Ishikawa (cell line): ENCODE measurements at regions not wholly inside any gene's neighbourhood (a gene's known extent, or its start where the extent isn't known, plus 50 kb on each side); places are given as distances from the start of the nearest gene placed in this dataset.

Source experiments
- CEBPB ChIP-seq: IDR thresholded peaks from 2 replicates; pipeline ENCODE4 v1.6.1; 2012
- CREB1 ChIP-seq: IDR thresholded peaks from 2 replicates; pipeline ENCODE4 v1.6.1; 2012; ENCODE audit warnings: low read depth
- EGR1 ChIP-seq: IDR thresholded peaks from 2 replicates; pipeline ENCODE4 v1.6.1; 2012
- EP300 ChIP-seq: IDR thresholded peaks from 2 replicates; pipeline ENCODE4 v1.6.1; 2012; ENCODE audit warnings: borderline replicate concordance
- FOXM1 ChIP-seq: IDR thresholded peaks from 2 replicates; pipeline ENCODE4 v1.6.1; 2012; ENCODE audit warnings: low read depth, borderline replicate concordance
- MAX ChIP-seq: IDR thresholded peaks from 2 replicates; pipeline ENCODE4 v1.6.1; 2012
- NFIC ChIP-seq: IDR thresholded peaks from 2 replicates; pipeline ENCODE4 v1.6.1; 2012
- RAD21 ChIP-seq: IDR thresholded peaks from 2 replicates; pipeline ENCODE4 v1.6.1; 2012; ENCODE audit warnings: low read depth
- TAF1 ChIP-seq: IDR thresholded peaks from 2 replicates; pipeline ENCODE4 v1.6.1; 2012; ENCODE audit warnings: low read depth, mild to moderate bottlenecking
- TCF12 ChIP-seq: IDR thresholded peaks from 2 replicates; pipeline ENCODE4 v1.6.1; 2012; ENCODE audit warnings: low read depth
- TEAD4 ChIP-seq: IDR thresholded peaks from 2 replicates; pipeline ENCODE4 v1.6.1; 2012
- USF1 ChIP-seq: IDR thresholded peaks from 2 replicates; pipeline ENCODE4 v1.6.1; 2012
- YY1 ChIP-seq: IDR thresholded peaks from 2 replicates; pipeline ENCODE4 v1.6.1; 2012; ENCODE audit warnings: low read depth
- ZBTB7A ChIP-seq: IDR thresholded peaks from 2 replicates; pipeline ENCODE4 v1.6.1; 2012; ENCODE audit warnings: low read depth
- TF ChIP-seq, protein P1 (sequence below): IDR thresholded peaks from 2 replicates; pipeline ENCODE4 v1.6.1; 2012; ENCODE audit warnings: low read depth, mild to moderate bottlenecking

GRCh38 chr4:11741190-11741652, 312.5 kb upstream of the HS3ST1 start:
- TF ChIP-seq EP300 = no peak
- TF ChIP-seq ZBTB7A = no peak
- TF ChIP-seq RAD21 = no peak
- no peak for TF ChIP-seq MAX
- TF ChIP-seq USF1 = no peak
- no peak for TF ChIP-seq EGR1
- no peak for TF ChIP-seq YY1
- TF ChIP-seq CREB1 = no peak
- TF ChIP-seq CEBPB = no peak
- no peak for TF ChIP-seq TCF12
- no peak for TF ChIP-seq FOXM1
- no peak for TF ChIP-seq TAF1
- TF ChIP-seq, protein P1, sequence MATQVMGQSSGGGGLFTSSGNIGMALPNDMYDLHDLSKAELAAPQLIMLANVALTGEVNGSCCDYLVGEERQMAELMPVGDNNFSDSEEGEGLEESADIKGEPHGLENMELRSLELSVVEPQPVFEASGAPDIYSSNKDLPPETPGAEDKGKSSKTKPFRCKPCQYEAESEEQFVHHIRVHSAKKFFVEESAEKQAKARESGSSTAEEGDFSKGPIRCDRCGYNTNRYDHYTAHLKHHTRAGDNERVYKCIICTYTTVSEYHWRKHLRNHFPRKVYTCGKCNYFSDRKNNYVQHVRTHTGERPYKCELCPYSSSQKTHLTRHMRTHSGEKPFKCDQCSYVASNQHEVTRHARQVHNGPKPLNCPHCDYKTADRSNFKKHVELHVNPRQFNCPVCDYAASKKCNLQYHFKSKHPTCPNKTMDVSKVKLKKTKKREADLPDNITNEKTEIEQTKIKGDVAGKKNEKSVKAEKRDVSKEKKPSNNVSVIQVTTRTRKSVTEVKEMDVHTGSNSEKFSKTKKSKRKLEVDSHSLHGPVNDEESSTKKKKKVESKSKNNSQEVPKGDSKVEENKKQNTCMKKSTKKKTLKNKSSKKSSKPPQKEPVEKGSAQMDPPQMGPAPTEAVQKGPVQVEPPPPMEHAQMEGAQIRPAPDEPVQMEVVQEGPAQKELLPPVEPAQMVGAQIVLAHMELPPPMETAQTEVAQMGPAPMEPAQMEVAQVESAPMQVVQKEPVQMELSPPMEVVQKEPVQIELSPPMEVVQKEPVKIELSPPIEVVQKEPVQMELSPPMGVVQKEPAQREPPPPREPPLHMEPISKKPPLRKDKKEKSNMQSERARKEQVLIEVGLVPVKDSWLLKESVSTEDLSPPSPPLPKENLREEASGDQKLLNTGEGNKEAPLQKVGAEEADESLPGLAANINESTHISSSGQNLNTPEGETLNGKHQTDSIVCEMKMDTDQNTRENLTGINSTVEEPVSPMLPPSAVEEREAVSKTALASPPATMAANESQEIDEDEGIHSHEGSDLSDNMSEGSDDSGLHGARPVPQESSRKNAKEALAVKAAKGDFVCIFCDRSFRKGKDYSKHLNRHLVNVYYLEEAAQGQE = no peak
- TF ChIP-seq NFIC = no peak
- TF ChIP-seq TEAD4 = no peak

- TF ChIP-seq YY1 (no peak), ZBTB7A (no peak), RAD21 (no peak), USF1 (no peak), FOXM1 (no peak), EP300 (no peak), CREB1 (no peak), NFIC (no peak), TCF12 (no peak), MAX (no peak), CEBPB (no peak), TEAD4 (no peak), TAF1 (no peak), EGR1 (no peak)
- TF ChIP-seq, protein P1 = no peak
These were observed 311.3 kb upstream of the HS3ST1 start for GRCh38 chr4:11739992-11740391.

- TF ChIP-seq FOXM1 (no peak), TCF12 (no peak), EGR1 (no peak), TAF1 (no peak), CEBPB (no peak), MAX (no peak)
These were observed 308.3 kb upstream of the HS3ST1 start for GRCh38 chr4:11736978-11737377.

DNA sequence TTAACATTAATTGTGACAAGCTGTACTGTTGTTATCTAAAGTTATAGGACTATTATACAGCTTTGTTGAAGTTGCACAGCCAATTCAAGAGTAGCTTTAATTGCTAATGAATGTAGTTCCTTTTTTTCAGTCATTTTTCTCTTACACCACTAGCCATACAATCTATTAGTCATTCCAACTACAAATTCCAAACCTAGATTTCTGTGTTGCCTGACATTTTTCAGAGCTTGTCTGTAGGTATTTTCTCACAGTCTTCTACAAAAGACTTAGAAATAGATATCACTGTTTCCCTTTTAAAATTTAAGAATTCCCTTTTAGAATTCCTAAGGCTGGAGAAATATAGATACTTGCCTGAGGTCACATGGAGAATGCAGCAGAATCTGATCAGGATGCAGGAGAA, 307.0 kb upstream of the HS3ST1 start:
- no peak for TF ChIP-seq EP300
- TF ChIP-seq FOXM1 = no peak
- no peak for TF ChIP-seq TAF1
- TF ChIP-seq, protein P1 = no peak
- no peak for TF ChIP-seq MAX
- no peak for TF ChIP-seq CREB1
- no peak for TF ChIP-seq USF1
- no peak for TF ChIP-seq CEBPB
- no peak for TF ChIP-seq TCF12
- no peak for TF ChIP-seq EGR1
- TF ChIP-seq ZBTB7A = no peak
- no peak for TF ChIP-seq YY1
- no peak for TF ChIP-seq NFIC
- no peak for TF ChIP-seq TEAD4
- no peak for TF ChIP-seq RAD21
